HG03103 (cell line): ENCODE measurements at regions not wholly inside any gene's neighbourhood (a gene's known extent, or its start where the extent isn't known, plus 50 kb on each side); places are given as distances from the start of the nearest gene placed in this dataset.

Source experiments
- ATAC-seq: cut with Tn5 transposase; IDR thresholded peaks from one replicate; pipeline ENCODE4 v1.9.1; 2021; ENCODE audit warnings: low read depth; ENCODE audit not compliant: unreplicated experiment

DNA sequence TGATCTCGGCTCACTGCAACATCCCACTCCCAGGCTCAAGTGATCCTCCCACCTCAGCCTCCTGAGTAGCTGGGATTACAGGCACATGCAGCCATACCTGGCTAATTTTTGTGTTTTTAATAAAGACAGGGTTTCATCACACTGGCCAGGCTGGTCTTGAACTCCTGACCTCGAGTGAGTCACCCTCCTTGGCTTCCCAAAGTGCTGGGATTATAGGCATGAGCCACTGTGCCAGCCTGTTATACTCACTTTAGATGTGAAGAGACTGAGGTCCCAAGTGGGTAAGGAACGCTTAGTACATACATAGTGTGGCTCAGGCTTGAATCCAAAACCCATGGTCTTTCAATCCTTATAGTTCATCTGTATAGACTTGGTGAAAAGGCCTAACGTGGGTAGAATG lies 63.7 kb upstream of the EPS8L3 start:
- ATAC-seq: no peak

DNA sequence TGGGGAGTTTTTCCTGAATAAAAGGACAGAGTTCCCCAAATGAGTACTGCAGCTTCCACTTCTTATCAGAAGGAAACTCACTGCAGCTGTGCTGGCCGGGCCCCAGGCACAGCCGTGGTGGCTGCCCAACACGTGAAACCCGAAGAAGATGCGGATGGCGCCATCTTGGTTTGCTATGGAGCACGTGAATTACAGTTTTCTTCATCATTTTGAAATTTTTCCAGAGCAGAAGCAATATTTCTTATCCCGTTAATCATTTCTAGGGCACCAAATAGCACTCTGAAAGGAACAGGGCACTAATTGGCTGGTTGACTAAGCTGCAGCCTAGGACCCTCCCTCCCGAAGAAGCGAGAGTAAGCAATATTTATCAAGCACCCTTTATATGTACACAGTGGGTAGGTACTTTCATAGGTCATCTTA lies 63.2 kb upstream of the EPS8L3 start:
- ATAC-seq: no peak

- no peak for ATAC-seq
Observed at GRCh38 chr1:109826446-109826845, 62.7 kb upstream of the EPS8L3 start.

GRCh38 chr1:109824349-109825115 lies 60.8 kb upstream of the EPS8L3 start:
- no peak for ATAC-seq

GRCh38 chr1:109823543-109824348 lies 60.0 kb upstream of the EPS8L3 start:
- ATAC-seq: no peak

DNA sequence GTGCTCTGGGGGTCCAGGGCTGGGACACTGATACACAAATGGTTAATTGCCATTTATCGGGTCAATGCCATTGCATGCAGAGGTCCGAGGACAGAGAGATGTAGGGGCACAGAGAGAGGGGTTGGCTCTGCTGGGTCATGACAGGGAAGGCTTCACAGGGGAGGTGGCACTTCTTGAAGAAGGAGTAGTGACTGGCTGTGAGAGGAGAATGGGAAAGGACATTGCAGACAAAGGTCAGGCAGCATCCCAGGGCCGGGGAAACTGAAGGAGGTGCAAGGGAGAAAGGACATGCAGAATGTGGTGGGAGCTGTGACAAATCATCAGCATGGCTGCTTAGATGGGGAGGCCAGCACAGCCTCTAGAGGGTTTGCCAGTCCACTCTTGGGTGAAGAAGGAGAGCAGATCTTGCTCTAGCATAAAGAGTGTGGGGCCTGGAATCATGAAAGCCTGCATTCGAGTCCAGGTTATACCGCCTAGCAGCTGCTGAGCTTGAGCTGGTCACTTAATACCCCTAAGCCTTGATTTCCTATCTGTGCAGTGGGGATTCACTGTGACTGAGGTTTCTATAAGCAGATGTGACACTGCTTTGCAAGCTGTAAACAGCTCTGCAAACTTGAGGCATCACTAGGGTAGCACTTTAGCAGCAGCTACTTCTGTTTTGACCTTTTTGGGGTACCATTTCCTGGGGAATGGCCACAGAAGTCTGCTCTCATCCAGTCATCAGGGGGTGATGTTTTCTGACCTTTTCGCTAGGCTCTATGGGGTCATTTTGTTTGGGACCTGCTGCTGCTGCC lies 59.2 kb upstream of the EPS8L3 start:
- no peak for ATAC-seq

DNA sequence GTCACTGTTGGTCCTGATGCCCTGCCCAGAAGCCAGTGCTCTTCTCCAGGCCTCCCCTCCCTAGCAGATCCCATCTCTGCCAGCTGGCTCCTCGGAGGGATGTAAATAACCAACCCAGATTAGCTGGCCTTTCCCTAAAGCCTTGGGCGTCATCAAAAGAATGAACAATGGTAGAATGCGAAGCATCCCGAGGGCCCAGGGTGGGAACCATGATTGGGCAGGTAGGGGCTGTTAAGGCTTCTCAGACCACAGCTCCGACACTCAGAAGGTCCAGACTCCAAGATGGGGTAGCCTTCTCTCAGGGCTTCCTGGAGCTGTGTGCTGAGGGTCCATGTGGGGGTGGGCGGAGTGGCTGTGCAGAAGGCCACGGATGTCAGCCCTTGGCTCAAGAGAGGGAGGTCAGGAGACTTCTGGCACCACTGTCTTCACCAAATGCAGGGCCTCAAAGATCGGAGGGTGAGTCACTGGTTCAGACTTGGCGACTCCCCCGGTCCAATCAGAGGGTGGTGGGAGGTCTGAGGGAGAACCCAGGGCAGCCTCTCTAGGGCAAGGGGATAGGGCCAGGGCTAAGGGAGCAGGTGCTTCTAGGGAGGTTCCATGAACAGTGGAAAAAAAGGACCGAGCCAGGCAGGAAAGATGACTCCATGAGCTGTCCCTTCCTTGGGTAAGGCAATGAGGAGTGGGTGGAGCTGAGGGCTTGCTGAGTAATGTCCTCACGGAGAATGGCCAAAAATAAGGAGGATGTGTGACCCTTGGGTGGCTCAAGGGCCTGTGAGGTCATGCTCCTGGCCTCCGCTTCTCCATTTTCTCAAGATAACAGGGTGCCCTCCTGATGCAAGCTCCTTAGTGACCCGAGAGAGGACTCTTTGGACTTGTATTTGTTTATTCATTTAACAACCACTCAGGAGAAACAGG lies 58.4 kb upstream of the EPS8L3 start:
- ATAC-seq: no peak

DNA sequence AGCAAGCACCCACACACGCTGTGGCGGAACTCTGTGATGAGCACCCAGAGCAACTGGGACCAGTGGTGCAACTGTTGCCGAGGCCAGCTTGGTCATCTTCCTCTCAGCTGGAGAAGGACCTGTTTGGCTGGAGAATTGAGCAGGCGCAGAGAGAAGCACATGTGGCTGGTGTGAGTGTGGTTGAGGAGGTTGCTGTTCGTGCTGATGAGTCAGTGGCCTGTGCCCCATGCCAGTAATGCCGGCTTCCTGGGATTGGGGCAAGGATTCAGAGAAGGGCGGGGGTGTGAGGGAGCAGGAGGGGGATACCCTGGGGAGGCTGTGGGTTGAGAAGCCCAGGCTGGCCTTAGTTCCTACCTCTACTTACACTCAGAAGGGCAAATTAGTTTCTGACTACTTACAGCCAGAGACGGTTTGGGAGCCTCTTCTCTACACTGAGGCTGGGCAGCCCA lies 57.5 kb upstream of the EPS8L3 start:
- no peak for ATAC-seq

GRCh38 chr1:109819906-109820305 lies 56.2 kb upstream of the EPS8L3 start:
- ATAC-seq: no peak

- ATAC-seq: no peak
Observed at GRCh38 chr1:109818988-109819764, 55.5 kb upstream of the EPS8L3 start.

GRCh38 chr1:109818271-109818987 lies 54.7 kb upstream of the EPS8L3 start:
- no peak for ATAC-seq

DNA sequence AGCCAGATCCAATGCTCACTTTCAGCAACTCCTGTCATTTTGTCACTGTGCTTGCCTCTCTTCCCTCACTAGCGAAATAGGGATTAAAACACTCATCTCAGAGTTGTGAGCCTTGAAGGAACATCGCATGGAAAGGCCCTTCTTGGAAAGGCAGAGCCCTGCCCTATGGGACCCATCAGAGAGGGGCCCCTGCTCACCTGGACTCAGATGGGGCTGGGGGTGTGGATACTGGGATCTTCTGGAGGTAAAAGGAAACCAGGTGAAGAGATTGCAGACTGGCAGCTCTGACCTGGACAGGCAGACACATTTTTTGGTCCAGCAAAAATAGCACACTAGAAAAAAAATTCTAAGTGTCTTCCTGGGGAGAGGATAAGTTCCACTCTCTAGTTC lies 54.2 kb upstream of the EPS8L3 start:
- no peak for ATAC-seq

DNA sequence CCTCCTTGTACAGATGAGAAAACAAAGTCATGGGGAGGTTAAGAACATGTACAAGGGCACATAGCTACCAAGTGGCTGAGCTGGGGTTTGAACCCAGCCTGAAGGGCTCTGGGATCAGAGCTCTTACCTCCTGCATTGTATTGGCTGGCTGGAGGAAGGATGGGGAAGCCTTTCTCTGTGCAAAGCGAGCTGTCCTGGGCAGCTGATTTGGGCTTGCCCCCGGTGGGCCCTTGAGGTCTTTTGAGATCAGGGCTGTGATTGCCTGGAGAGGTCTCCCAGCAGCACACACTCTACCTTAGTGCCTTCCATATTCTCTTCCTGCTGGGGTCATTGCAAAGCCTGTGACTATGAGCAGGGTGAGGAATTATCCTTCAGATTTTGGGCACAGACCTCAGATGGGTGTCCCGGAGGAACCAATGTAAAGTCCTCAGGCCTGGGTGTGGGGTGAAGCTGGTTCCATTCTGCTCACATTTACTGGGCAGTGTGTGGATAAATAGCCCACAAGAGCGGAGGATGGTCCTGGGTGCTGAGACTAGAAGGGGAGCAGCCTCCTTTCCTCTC lies 53.3 kb upstream of the EPS8L3 start:
- no peak for ATAC-seq

- ATAC-seq: peak; percentile 86
Observed at GRCh38 chr1:109816175-109816811, 52.6 kb upstream of the EPS8L3 start.

DNA sequence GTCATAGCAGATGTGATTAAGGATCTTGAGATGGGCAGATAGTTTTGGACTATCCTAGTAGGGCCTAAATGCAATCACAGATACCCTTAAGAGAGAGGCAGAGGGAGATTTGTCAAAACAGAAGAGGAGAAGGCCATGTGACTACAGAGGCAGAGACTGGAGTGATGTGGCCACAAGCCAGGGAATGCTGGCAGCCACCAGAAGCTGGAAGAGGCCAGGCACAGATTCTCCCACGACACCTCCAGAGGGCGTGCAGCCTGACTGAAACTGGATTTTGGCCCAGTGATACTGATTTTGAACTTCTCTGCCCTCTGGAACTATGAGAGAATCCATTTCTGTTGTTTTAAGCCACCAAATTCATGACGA lies 52.1 kb upstream of the EPS8L3 start:
- ATAC-seq: no peak

GRCh38 chr1:109814993-109815786 lies 51.5 kb upstream of the EPS8L3 start:
- no peak for ATAC-seq

DNA sequence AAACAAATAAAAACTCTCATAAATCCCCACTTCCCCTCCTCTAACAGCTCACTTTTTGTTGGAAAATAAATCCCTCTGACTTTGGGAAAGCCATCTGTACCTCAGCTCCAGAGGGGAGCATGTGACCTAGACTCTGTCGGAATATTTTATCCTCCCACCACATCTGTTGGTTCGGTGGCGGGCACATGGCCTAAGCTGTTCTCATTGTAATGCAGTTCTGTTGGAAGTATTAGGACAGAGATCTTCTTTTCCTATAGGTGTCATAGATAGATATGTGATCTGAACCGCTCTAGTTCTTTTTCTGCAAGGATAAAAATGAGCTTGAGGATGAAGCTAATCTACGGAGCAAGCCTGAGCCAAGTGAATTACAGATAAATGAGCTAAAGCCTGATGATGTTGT lies 50.5 kb upstream of the EPS8L3 start:
- ATAC-seq: no peak
